HG03575 (cell line): ENCODE measurements at regions not wholly inside any gene's neighbourhood (a gene's known extent, or its start where the extent isn't known, plus 50 kb on each side); places are given as distances from the start of the nearest gene placed in this dataset.

Experiments used
- ATAC-seq: cut with Tn5 transposase; IDR thresholded peaks from one replicate; pipeline ENCODE4 v1.9.1; 2021; ENCODE audit not compliant: unreplicated experiment, insufficient number of reproducible peaks, low FRiP score; ENCODE audit errors: extremely low read depth

DNA sequence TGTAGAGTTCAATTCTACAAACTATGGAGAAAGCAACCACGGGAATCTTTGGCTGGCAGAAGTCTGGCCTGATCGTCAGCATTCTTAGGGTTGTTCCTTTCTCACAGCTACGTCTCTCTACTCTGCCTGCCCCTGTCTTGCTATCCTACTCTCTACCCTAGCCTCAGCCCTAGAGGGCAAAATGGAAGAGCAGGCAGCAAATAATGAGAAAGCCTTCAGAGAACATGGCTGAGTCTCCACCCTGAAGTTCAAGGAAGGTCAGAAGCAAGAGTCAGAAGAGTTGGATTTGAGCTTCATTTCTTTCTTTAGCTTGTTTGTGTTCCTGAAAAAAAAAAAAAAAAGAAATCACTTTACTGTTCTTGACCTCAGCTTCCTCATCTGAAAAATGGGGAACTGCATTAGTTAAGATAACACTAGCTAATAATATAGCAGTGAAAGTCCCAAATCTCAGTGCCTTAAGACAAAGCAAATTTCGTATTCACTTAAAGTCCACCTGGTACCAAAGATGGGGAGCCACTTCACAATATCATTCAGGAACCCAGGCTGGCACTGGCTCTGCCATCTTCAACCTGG, 50.2 kb upstream of the CCND2 start:
- no peak for ATAC-seq

DNA sequence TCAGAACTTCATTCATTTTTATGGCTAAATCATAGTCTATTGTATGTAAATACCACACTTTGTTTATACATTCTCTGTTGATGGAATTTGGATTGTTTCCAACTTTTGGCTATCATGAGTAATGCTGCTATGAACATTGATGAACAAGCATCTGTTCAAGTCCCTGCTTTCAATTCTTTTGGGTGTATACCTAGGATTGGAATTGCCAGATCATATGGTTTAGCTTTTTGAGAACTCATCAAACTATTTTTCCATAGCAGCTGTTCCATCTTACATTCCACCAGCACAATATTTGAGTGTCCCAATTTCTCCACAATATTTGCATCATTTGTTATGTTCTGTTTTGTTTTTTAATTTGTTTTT, 52.3 kb upstream of the CCND2 start:
- no peak for ATAC-seq

- ATAC-seq: no peak
These were observed 52.9 kb upstream of the CCND2 start for GRCh38 chr12:4220536-4221257.

GRCh38 chr12:4217091-4217490, 56.5 kb upstream of the CCND2 start:
- no peak for ATAC-seq

- ATAC-seq: no peak
These were observed 57.2 kb upstream of the CCND2 start for GRCh38 chr12:4216187-4216927.

DNA sequence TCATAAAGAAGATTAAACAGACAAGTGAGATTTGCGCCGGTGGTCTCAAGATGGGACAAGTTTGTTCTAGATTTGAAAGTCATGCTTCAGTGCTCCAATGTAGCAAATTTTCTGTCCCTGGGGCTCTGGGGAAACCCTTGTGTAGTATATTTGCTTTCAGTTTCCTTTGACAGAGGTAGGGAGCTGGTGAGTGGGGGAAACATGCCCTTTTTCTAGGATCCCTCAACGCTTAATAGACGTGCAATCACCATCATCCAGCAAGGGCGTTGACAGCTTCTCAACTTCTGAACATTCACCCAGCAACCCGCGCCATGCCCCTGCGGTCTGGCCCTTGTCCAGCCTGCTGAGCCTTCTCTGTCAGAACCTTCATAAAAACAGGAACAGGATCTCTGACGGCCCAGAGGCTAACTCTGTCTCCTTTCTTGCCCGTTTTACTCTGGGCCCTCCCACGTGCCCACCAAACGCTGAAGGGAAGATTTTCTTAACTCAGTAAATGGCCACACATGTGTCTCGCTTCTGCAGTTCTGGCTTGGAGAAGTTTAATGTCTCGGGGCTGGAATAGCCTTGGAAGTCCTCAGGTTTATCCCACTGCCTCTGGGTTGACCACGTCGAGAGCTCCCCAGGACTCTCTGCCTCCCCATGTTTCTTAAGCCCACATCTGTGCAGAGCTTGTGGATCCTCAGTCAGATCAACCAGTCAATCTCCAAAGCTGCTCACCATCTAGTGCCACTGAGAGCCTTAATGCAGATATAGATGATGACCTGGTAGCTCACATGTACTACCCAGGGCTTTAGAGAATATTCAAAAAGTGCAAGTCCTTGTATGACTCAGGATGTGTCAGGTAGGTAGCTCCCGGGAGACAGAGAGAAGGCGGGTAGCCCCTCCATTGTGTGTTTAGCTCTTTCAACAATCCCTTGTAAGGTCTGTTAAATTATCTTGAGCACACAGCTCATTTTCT, 58.1 kb upstream of the CCND2 start:
- ATAC-seq: no peak

- no peak for ATAC-seq
These were observed 58.7 kb upstream of the CCND2 start for GRCh38 chr12:4214877-4215228.

DNA sequence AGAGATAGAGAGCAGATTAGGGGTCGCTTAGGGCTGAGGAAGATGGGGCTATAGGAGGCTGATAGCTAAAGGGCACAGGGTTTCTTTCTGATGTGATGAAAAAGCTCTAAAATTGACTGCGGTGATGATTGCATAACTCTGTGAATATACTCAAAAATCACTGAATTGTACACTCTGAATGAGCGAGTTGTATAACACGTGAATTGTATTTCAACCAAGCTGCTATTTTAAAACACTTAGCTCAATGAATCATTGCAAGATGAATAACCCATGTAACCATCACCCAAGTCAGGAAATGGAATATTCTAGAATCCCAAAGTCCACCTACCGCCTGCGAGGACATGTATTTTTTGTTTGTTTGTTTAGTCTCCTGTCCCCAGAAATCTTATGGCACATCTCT, 60.1 kb upstream of the CCND2 start:
- ATAC-seq: no peak

GRCh38 chr12:4212845-4213244, 60.7 kb upstream of the CCND2 start:
- no peak for ATAC-seq

DNA sequence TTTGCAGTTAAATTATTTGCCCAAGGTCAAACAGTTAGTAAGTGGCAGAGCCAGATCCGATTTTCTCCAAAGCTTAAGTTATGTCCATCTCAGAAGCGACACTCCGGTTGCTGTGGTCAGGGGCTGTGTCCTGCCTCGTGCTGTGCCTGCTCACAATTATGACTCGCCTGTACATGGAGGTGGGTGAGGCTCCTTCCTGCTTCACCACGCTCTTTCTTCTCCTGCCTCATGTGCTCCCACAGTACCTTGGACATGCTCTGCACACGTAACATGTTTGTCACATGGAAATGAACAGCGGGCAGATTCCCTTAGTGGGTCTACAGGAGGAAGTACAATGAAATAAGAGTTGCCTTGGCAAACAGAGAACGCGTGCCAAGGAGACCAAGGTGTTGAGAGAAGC, 62.2 kb upstream of the CCND2 start:
- no peak for ATAC-seq

DNA sequence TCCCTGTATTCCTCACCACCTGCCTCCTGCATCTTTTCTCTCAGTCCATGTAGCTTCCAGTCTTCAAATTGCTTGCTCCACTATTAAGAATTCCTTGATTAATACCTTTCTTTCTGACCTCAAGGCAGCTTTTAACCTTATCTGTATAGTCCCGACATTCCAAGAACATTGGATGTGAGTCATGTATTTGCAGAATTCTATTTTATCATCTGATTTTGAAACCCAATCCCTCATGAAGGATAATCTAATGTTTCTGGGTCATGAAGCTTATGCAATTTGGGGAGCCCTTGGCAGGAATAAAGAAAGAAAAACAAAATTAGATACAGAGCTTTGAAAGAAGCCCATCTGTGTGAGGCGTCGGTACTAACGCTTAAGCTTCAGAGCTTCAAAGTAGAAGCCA, 63.4 kb upstream of the CCND2 start:
- ATAC-seq: no peak

DNA sequence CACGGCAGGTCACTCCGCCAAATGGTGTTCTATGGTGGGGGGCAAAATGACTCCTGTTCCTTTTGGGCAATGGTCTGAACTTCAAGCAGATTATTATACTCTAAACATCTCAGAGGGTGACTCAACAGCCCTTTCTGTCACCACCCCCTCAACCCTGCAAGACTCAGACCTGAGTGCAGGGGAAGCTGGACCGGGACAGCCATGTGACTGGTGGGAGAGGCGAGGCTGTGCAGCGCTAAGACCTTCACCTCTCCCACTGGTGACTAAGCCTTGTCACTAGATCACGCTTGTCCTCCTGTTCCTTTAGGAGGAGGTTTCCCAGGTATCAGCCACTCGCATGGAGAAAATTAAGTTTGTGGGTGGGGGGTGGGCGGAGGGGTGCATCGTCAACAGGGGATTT, 67.1 kb upstream of the CCND2 start:
- no peak for ATAC-seq

- ATAC-seq: no peak
These were observed 69.7 kb upstream of the CCND2 start for GRCh38 chr12:4203772-4204376.

DNA sequence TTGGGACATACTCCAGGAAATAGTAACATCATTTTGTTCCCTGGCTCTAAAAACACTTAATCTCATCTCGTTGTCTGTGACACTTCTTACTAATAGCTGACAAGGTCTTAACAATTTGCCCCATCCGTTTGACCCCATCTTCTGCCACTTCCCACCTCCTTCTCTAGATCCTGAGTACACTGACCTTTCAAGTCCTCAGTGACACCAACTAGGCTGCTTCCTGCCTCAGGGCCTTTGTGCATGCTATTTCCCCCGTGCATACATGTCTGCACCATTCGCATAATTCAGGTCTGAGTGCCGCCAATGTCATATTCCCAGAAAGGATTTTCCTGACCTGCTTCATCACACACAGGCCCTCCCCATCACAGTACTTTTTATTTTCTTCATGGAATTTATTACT, 70.6 kb upstream of the CCND2 start:
- ATAC-seq: no peak

DNA sequence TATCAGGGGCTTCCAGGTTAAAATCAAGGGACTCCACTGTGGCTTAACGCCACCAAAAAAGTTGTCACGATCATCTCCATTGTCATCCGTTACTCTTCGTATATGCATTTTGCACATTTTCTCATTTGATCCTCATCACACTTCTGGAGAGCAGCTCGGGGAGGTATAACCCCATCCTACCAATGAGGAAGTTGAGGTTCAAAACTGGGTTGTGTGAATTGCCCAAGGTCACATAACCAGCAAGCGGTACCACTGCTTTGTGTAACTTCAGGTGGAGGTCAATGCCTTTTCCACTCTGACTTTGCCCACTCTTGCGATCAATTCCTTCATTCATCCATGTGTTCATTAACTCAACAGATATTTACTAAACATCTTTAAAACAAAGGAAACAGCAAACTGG, 71.1 kb upstream of the CCND2 start:
- no peak for ATAC-seq

- ATAC-seq: no peak
These were observed 72.0 kb upstream of the CCND2 start for GRCh38 chr12:4201333-4202100.

DNA sequence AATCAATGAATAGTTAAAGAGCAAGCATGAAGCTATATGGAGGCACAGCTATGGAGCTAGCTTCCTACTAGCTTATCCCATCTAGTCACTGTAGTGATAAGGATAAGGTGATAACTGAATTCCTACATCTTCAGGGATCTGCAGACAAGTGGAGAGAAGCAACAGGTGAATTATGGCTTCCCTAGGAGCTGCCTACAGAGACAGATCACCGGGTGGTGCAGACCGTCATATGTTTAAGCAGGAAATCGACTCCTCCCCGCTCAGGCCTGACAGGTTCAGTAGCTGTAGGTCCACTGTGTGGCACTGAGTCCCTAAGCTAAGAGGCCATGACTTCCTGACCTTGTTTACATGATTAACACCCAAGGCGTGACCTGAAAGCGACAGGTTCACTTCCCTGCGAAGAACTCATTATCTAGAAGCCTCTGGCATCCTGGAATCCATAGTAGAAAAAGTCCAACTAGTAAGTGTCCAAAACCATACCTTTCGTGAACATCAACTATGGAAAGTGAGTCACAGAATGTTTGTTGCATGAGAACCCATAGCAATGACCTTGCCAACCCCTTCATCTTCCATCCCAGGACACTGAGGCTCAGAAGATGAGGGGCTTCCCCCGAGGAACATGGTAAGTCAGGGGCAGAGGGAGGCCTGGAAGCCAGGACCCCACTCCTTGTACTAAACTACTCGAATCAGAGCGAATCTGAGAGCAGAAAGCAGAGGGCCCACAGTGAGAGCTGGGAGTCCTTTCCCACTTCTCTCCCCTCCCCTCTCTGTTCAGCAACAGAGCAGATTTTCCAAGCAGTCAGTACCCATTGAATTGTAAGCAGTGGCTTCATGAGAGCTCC, 75.4 kb upstream of the CCND2 start:
- ATAC-seq: no peak
